ENCODE measurements at regions not wholly inside any gene's neighbourhood (a gene's known extent, or its start where the extent isn't known, plus 50 kb on each side); places are given as distances from the start of the nearest gene placed in this dataset.
A peak's percentile ranks its signal among the peaks of the same experiment; 100 is the strongest.

GRCh38 chr5:169421677-169422076 lies 120.7 kb upstream of the SLIT3 start (continued):
- TF ChIP-seq ZBTB26 (tag by site-specific recombination; optimal IDR thresholded peaks at IDR 0.05), result no peak

GRCh38 chr5:169417676-169418075 lies 116.7 kb upstream of the SLIT3 start:
- peaks cover 7% of the 10 kb centered on the region for H3K4me1 ChIP-seq (ENCODE audit: control insufficient read depth, insufficient read depth, low read length)
- CTCF ChIA-PET, result interaction anchor here (0.6 kb wide), 1 partner anchor 32 kb away, joined by 3 read pairs; no protein-coding TSS in a partner anchor

GRCh38 chr5:169416583-169417196 lies 115.8 kb upstream of the SLIT3 start:
- ChIA-PET CTCF (interaction anchor here (0.6 to 1.3 kb wide), 5 partner anchors 9 to 564 kb away, joined by 3 read pairs; no protein-coding TSS in a partner anchor), POLR2A (interaction anchor here (0.6 to 1.0 kb wide), 2 partner anchors 8 to 10 kb away, joined by 3 read pairs; no protein-coding TSS in a partner anchor)
- H3K9me3 ChIP-seq (ENCODE audit: control insufficient read depth, insufficient read depth, low read depth, low read length), result no peaks in the 10 kb centered on the region
- H3K36me3 ChIP-seq (ENCODE audit: control insufficient read depth in 2 of 2, insufficient read depth in 1 of 2, low read length in 2 of 2), result no peaks in the 10 kb centered on the region
- no peak overlapping the region for H3K27ac ChIP-seq (ENCODE audit: extremely low read depth, low read depth, low read length)
- no peak overlapping the region for H3K4me3 ChIP-seq (ENCODE audit: low read depth, low read length)
- H3K4me1 ChIP-seq (ENCODE audit: control insufficient read depth, insufficient read depth, low read length), result peaks cover 7% of the 10 kb centered on the region
- TF ChIP-seq PRDM4 (tag by site-specific recombination; IDR thresholded peaks at IDR 0.05) (peak; percentile 81), ZSCAN4 (tag by site-specific recombination; IDR thresholded peaks at IDR 0.05) (no peak), ZNF354C (tag by site-specific recombination; IDR thresholded peaks at IDR 0.05; ENCODE audit: borderline replicate concordance, low read depth) (no peak), ZNF24 (tag by site-specific recombination; IDR thresholded peaks at IDR 0.05) (peak; percentile 53; the same call in 1 of the 2 replicates), ATF2 (tag by site-specific recombination; IDR thresholded peaks at IDR 0.05; ENCODE audit: low read depth) (peak; percentile 98), ZNF174 (tag by site-specific recombination; IDR thresholded peaks at IDR 0.05) (no peak), ZNF629 (tag by site-specific recombination; IDR thresholded peaks at IDR 0.05) (peak; percentile 94), ZNF555 (tag by site-specific recombination; conservative IDR thresholded peaks at IDR 0.05) (no peak), ZNF530 (tag by site-specific recombination; IDR thresholded peaks at IDR 0.05; ENCODE audit: low read depth) (no peak), ZBTB20 (tag by site-specific recombination; IDR thresholded peaks at IDR 0.05) (no peak), SP3 (tag by site-specific recombination; IDR thresholded peaks at IDR 0.05) (no peak), ZNF214 (tag by site-specific recombination; IDR thresholded peaks at IDR 0.05; ENCODE audit: borderline replicate concordance) (no peak), ZNF785 (tag by site-specific recombination; IDR thresholded peaks at IDR 0.05) (no peak), ZSCAN5A (tag by site-specific recombination; IDR thresholded peaks at IDR 0.05) (no peak), IKZF3 (tag by site-specific recombination; IDR thresholded peaks at IDR 0.05) (no peak), ZNF10 (tag by site-specific recombination; IDR thresholded peaks at IDR 0.05) (peak; percentile 100), YY2 (tag by site-specific recombination; IDR thresholded peaks at IDR 0.05) (no peak), ZNF350 (tag by site-specific recombination; IDR thresholded peaks at IDR 0.05) (no peak), OVOL3 (tag by site-specific recombination; IDR thresholded peaks at IDR 0.05) (no peak), GFI1B (tag by site-specific recombination; IDR thresholded peaks at IDR 0.05) (no peak), ZNF600 (tag by site-specific recombination; IDR thresholded peaks at IDR 0.05) (no peak), ZNF184 (tag by site-specific recombination; IDR thresholded peaks at IDR 0.05) (no peak), ZBTB1 (tag by site-specific recombination; IDR thresholded peaks at IDR 0.05) (0 out of 2 replicates have a peak, but pooled peaks have one; percentile 16), ZNF292 (tag by site-specific recombination; IDR thresholded peaks at IDR 0.05; ENCODE audit: borderline replicate concordance, low read depth) (no peak)

More at GRCh38 chr5:169417676-169418075, 116.7 kb upstream of the SLIT3 start:
- Histone ChIP-seq H3K36me3 (ENCODE audit: control insufficient read depth in 2 of 2, insufficient read depth in 1 of 2, low read length in 2 of 2) (no peaks in the 10 kb centered on the region), H3K4me3 (ENCODE audit: low read depth, low read length) (no peak overlapping the region), H3K27ac (ENCODE audit: extremely low read depth, low read depth, low read length) (no peak overlapping the region), H3K9me3 (ENCODE audit: control insufficient read depth, insufficient read depth, low read depth, low read length) (no peaks in the 10 kb centered on the region)
- POLR2A ChIA-PET, result no interaction called here
- no peak for TF ChIP-seq ZNF404 (tag by site-specific recombination; IDR thresholded peaks at IDR 0.05)
- TF ChIP-seq ZNF423 (tag by site-specific recombination; IDR thresholded peaks at IDR 0.05), result no peak
- no peak for TF ChIP-seq KLF7 (tag by site-specific recombination; IDR thresholded peaks at IDR 0.05; ENCODE audit: borderline replicate concordance)

Measured in HEK293 (cell line).